ENCODE measurements at regions not wholly inside any gene's neighbourhood (a gene's known extent, or its start where the extent isn't known, plus 50 kb on each side); places are given as distances from the start of the nearest gene placed in this dataset.

DNA sequence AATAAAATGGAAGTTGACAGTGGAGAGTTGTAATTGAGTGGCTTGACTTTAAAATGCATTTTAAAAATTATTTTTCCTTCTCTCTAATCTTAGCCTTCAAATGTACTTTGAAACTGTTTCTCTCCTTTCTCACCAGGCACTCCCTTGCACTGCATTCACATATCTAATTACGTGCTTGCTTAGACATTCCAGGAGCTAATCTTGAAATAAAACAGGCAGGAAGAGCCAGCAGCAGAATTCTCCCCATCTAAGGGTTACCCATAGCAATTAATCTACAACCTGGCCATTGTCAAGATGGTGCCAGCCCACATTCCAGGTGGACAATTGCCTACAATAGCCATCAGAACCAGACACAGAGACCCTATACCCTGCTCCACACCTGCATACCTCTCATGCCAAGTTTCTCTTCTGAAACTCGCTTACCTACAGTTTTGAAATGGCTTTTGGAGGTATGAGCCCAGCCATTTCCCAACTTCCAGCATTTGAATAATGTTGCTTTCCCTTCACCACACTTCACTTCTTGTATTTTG is 167.6 kb upstream of the GJE1 start:
- WGBS, 4 donors = 47 to 59% (median 57%) methylated on average over 2 of the region's 2 CpGs
- Histone ChIP-seq H3K9me3 (replicated peaks in 1 of 3) (no peaks in the 10 kb centered on the region), H3K27ac (no peak overlapping the region), H3K27me3 (no peaks in the 10 kb centered on the region), H3K4me1 (replicated peaks in 1 of 2) (no peaks in the 10 kb centered on the region), H3K4me3 (no peak overlapping the region), H3K36me3 (replicated peaks in 1 of 2) (no peaks in the 10 kb centered on the region)
- no peak for DNase-seq
- TF ChIP-seq POLR2A (IDR thresholded peaks at IDR 0.05) (no peak), CTCF (IDR thresholded peaks at IDR 0.05) (no peak)
- intact Hi-C loops (cut with DNase I) = no loop called here

DNA sequence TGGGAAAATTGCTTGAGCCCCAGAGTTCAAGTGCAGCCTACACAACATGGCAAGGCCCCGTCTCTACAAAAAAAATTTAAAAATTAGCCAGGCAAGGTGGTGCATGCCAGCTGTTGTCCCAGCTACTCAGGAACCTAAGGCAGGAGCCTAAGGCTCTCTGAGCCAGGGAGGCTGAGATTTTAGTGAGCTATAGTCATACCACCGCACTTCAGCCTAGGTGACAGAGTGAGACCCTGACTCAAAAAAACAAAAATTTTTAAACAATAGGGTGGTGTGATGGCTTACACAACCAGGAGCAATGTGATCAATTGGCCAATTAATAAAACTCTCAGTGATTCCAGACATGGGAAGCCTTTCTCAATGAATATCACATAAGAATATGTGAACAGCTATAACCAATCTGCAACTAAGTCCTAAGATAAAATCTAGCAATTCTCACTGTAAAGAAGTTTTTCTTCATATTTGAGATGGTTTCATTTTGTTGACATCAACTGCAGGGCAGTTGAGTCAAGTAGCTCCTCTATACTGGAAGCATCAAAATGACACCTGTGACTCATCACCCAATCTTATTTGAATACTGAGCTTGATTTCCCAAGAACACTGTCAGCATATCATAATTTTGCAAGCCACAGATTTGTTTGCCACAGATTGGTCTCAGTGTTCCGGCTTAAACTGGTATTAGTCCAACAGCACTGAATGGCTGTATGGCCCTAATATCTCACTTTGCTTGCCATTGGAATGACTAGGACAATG is 169.0 kb upstream of the GJE1 start:
- no peak for DNase-seq
- Histone ChIP-seq H3K27me3 (no peaks in the 10 kb centered on the region), H3K9me3 (replicated peaks in 1 of 3) (no peaks in the 10 kb centered on the region), H3K36me3 (replicated peaks in 1 of 2) (no peaks in the 10 kb centered on the region), H3K27ac (no peak overlapping the region), H3K4me1 (replicated peaks in 1 of 2) (no peaks in the 10 kb centered on the region), H3K4me3 (no peak overlapping the region)
- WGBS, 4 donors = 76 to 91% (median 85%) methylated on average over 3 of the region's 3 CpGs
- TF ChIP-seq POLR2A (IDR thresholded peaks at IDR 0.05) (no peak), CTCF (IDR thresholded peaks at IDR 0.05) (no peak)
- intact Hi-C loops (cut with DNase I) = no loop called here

- Histone ChIP-seq H3K9me3 (replicated peaks in 1 of 3) (no peaks in the 10 kb centered on the region), H3K36me3 (replicated peaks in 1 of 2) (no peaks in the 10 kb centered on the region), H3K27ac (no peak overlapping the region), H3K4me3 (no peak overlapping the region), H3K4me1 (replicated peaks in 1 of 2) (no peaks in the 10 kb centered on the region), H3K27me3 (no peaks in the 10 kb centered on the region)
- no peak for TF ChIP-seq CTCF (IDR thresholded peaks at IDR 0.05)
- TF ChIP-seq POLR2A (IDR thresholded peaks at IDR 0.05) = no peak
- DNase-seq = no peak
- intact Hi-C loops (cut with DNase I) = no loop called here
- 65 to 75% (median 73%) methylated on average over 4 of the region's 4 CpGs for WGBS, 4 donors
These were observed 175.5 kb upstream of the GJE1 start for GRCh38 chr6:141957271-141957670.

DNA sequence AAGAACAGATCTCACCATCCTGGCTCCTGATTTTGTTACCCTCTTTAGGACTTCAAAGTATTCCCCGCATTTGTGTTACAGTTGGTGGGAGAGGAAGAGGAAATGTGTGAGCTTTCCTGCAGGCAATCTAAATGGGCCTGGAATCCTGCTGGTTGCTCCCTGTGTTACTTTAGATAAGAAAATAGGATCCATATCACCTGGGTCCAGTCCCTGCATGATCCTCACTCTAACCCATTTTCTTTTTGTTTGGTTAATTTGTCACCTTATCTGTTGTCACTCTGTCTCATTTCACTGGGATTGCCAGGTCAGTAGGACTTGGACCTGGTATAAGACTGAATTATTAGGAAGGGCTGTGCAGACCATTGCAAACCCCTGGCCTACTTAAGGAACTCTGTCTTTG is 175.9 kb upstream of the GJE1 start:
- H3K36me3 ChIP-seq (replicated peaks in 1 of 2) = no peaks in the 10 kb centered on the region
- no peaks in the 10 kb centered on the region for H3K9me3 ChIP-seq (replicated peaks in 1 of 3)
- TF ChIP-seq POLR2A (IDR thresholded peaks at IDR 0.05) (no peak), CTCF (IDR thresholded peaks at IDR 0.05) (no peak)
- no peak overlapping the region for H3K4me3 ChIP-seq
- H3K4me1 ChIP-seq (replicated peaks in 1 of 2) = no peaks in the 10 kb centered on the region
- H3K27me3 ChIP-seq = no peaks in the 10 kb centered on the region
- DNase-seq = no peak
- H3K27ac ChIP-seq = no peak overlapping the region
- WGBS, 4 donors = 50 to 80% (median 65%) methylated on average over 1 of the region's 1 CpG
- intact Hi-C loops (cut with DNase I) = no loop called here
